Retina (tissue), 1 donor: ENCODE measurements at regions not wholly inside any gene's neighbourhood (a gene's known extent, or its start where the extent isn't known, plus 50 kb on each side); places are given as distances from the start of the nearest gene placed in this dataset.
A peak's percentile ranks its signal among the peaks of the same experiment; 100 is the strongest.

ENCODE experiments used
- DNase-seq: peaks from one replicate; pipeline ENCODE4 v3.0.0-alpha.2; 2016

GRCh38 chr4:166274136-166274761, 401.2 kb downstream of the TLL1 start:
- no peak for DNase-seq

GRCh38 chr4:166274775-166275174, 401.7 kb downstream of the TLL1 start:
- no peak for DNase-seq

- no peak for DNase-seq
Measured at GRCh38 chr4:166277401-166277800, 404.4 kb downstream of the TLL1 start.

GRCh38 chr4:166277853-166278252, 404.8 kb downstream of the TLL1 start:
- DNase-seq, result no peak

GRCh38 chr4:166279261-166279660, 406.2 kb downstream of the TLL1 start:
- no peak for DNase-seq

- DNase-seq, result no peak
Measured at GRCh38 chr4:166280642-166281041, 407.6 kb downstream of the TLL1 start.

- DNase-seq, result no peak
Measured at GRCh38 chr4:166282081-166282770, 409.2 kb downstream of the TLL1 start.

- no peak for DNase-seq
Measured at GRCh38 chr4:166284221-166284620, 411.2 kb downstream of the TLL1 start.

- no peak for DNase-seq
Measured at GRCh38 chr4:166290426-166290825, 417.4 kb downstream of the TLL1 start.

- no peak for DNase-seq
Measured at GRCh38 chr4:166293556-166293955, 420.5 kb downstream of the TLL1 start.

GRCh38 chr4:166301266-166301665, 428.2 kb downstream of the TLL1 start:
- no peak for DNase-seq

GRCh38 chr4:166308647-166309046, 435.6 kb downstream of the TLL1 start:
- DNase-seq, result peak; percentile 51

- no peak for DNase-seq
Measured at GRCh38 chr4:166309286-166309685, 436.2 kb downstream of the TLL1 start.

GRCh38 chr4:166311169-166311568, 438.1 kb downstream of the TLL1 start:
- DNase-seq, result no peak

- no peak for DNase-seq
Measured at GRCh38 chr4:166312166-166312565, 439.1 kb downstream of the TLL1 start.

- no peak for DNase-seq
Measured at GRCh38 chr4:166314902-166315301, 441.9 kb downstream of the TLL1 start.

- DNase-seq, result no peak
Measured at GRCh38 chr4:166315721-166316467, 442.9 kb downstream of the TLL1 start.

- DNase-seq, result no peak
Measured at GRCh38 chr4:166318810-166319525, 445.9 kb downstream of the TLL1 start.

- no peak for DNase-seq
Measured at GRCh38 chr4:166323250-166323649, 450.2 kb downstream of the TLL1 start.

GRCh38 chr4:166324321-166324720, 451.3 kb downstream of the TLL1 start:
- DNase-seq, result no peak

GRCh38 chr4:166335256-166335938, 462.4 kb downstream of the TLL1 start:
- DNase-seq, result no peak

- no peak for DNase-seq
Measured at GRCh38 chr4:166341992-166342391, 469.0 kb downstream of the TLL1 start.

- no peak for DNase-seq
Measured at GRCh38 chr4:166363198-166363597, 490.2 kb downstream of the TLL1 start.
